C4-2B (cell line): ENCODE measurements at regions not wholly inside any gene's neighbourhood (a gene's known extent, or its start where the extent isn't known, plus 50 kb on each side); places are given as distances from the start of the nearest gene placed in this dataset.

Experiments used
- H3K27ac ChIP-seq: fragments of 450-650 bp; 2 replicates; pipeline ENCODE4 v1.5.1; 2017
- CTCF ChIP-seq: fragments of 450-650 bp; conservative IDR thresholded peaks from 2 replicates; pipeline ENCODE4 v1.5.1; 2017; ENCODE audit warnings: mild to moderate bottlenecking
- ZFX ChIP-seq: fragments of 450-650 bp; IDR thresholded peaks from 2 replicates; pipeline ENCODE4 v1.6.1; 2017

GRCh38 chr9:107872457-107873192, 383.1 kb upstream of the KLF4 start:
- no peak for TF ChIP-seq ZFX
- no peak for TF ChIP-seq CTCF
- H3K27ac ChIP-seq: no peak overlapping the region

GRCh38 chr9:107870927-107871680, 381.5 kb upstream of the KLF4 start:
- no peak overlapping the region for H3K27ac ChIP-seq
- TF ChIP-seq ZFX (no peak), CTCF (no peak)

- TF ChIP-seq ZFX (no peak), CTCF (no peak)
- no peak overlapping the region for H3K27ac ChIP-seq
Observed at GRCh38 chr9:107870221-107870620, 380.7 kb upstream of the KLF4 start.

GRCh38 chr9:107869111-107869510, 379.5 kb upstream of the KLF4 start:
- H3K27ac ChIP-seq: no peak overlapping the region
- no peak for TF ChIP-seq ZFX
- no peak for TF ChIP-seq CTCF

GRCh38 chr9:107868186-107868585, 378.6 kb upstream of the KLF4 start:
- TF ChIP-seq ZFX (no peak), CTCF (no peak)
- H3K27ac ChIP-seq: no peak overlapping the region

GRCh38 chr9:107867738-107868137, 378.2 kb upstream of the KLF4 start:
- TF ChIP-seq ZFX (no peak), CTCF (no peak)
- no peak overlapping the region for H3K27ac ChIP-seq

- TF ChIP-seq ZFX (no peak), CTCF (no peak)
Observed at GRCh38 chr9:107866711-107867311, 377.2 kb upstream of the KLF4 start.

More at GRCh38 chr9:107866711-107867311, 377.2 kb upstream of the KLF4 start:
- H3K27ac ChIP-seq: no peak overlapping the region
